Adrenal gland (tissue), 9 donors: ENCODE measurements at regions not wholly inside any gene's neighbourhood (a gene's known extent, or its start where the extent isn't known, plus 50 kb on each side); places are given as distances from the start of the nearest gene placed in this dataset.

Experiments
- DNase-seq, 7 donors: peaks; one replicate each; pipeline ENCODE4 v3.0.0-alpha.2; 2019 to 2020
- H3K27ac ChIP-seq, 5 donors: fragments of 200-600 bp; sonication (generic) in 4 of 5; 1 replicate in 3 of 5; 2 replicates in 2 of 5; pipeline versions ENCODE4 v1.5.1 to v1.8.0; 2016 to 2020; ENCODE audit warnings: mild to moderate bottlenecking in 1 of 5
- H3K27me3 ChIP-seq: fragments of 200-600 bp; 2 replicates; pipeline ENCODE4 v1.8.0; 2021
- H3K36me3 ChIP-seq, 2 donors: fragments of 200-600 bp; replicated peaks in 1 of 2; 1 replicate in 1 of 2; 2 replicates in 1 of 2; pipeline versions ENCODE4 v1.5.1 to v1.8.0; 2018 to 2022
- H3K4me1 ChIP-seq, 2 donors: fragments of 200-600 bp; replicated peaks in 1 of 2; 1 replicate in 1 of 2; 2 replicates in 1 of 2; pipeline versions ENCODE4 v1.5.1 to v1.8.0; 2018 to 2021
- H3K4me3 ChIP-seq, 4 donors: fragments of 200-600 bp; sonication (generic) in 3 of 4; one replicate each; pipeline ENCODE4 v1.5.1; 2016 to 2018
- H3K9me3 ChIP-seq, 3 donors: fragments of 200-600 bp; sonication (generic) in 1 of 3; replicated peaks in 1 of 3; 1 replicate in 2 of 3; 2 replicates in 1 of 3; pipeline versions ENCODE4 v1.5.1 to v1.8.0; 2016 to 2021
- CTCF ChIP-seq, 6 experiments: fragments of 450-650 bp in 4 of 6; fragments of 200-600 bp in 2 of 6; sonication (generic) in 1 of 6; IDR thresholded peaks; 1 replicate in 5 of 6; 2 replicates in 1 of 6; pipeline versions ENCODE4 v1.5.1 to v1.8.0; 2016 to 2021; ENCODE audit warnings: antibody characterized with exemption in 6 of 6, mild to moderate bottlenecking in 2 of 6, moderate library complexity in 1 of 6
- POLR2A ChIP-seq, 2 donors: fragments of 450-650 bp; IDR thresholded peaks; one replicate each; pipeline ENCODE4 v1.6.1; 2017; ENCODE audit warnings: antibody characterized with exemption in 2 of 2, mild to moderate bottlenecking in 2 of 2, moderate library complexity in 1 of 2
- WGBS, 4 donors: extraction: QIAGEN DNeasy Blood & Tissue Kit in 2 of 4; methylation state at CpG; one replicate each; pipeline versions ENCODE4 v1.1.5 to v1.1.7; 2013 to 2017; 5-methylcytosine and 5-hydroxymethylcytosine counted together
- intact Hi-C, 2 donors: fragments of 100-400 bp; cut with DNase I; formaldehyde crosslinking; loops; one replicate each; pipeline versions ENCODE4 v1.14.1 to v1.15.0; 2022 to 2023
- donor health status: healthy with polysubstance abuse.
- donor health status: Bipolar disorder and iron deficiency.
- donor health status: DM: yes; HTN: yes; CAD: no.
- donor health status: DM: no; HTN: no; CAD: no.
- donor health status: DM: no; HTN: no; CAD: no.

GRCh38 chr17:54781389-54781788 lies 119.3 kb upstream of the TOM1L1 start:
- no peak overlapping the region for H3K27ac ChIP-seq
- no peaks in the 10 kb centered on the region for H3K27me3 ChIP-seq
- DNase-seq = no peak
- H3K9me3 ChIP-seq = no peaks in the 10 kb centered on the region
- no peak overlapping the region for H3K4me3 ChIP-seq
- TF ChIP-seq CTCF (IDR thresholded peaks at IDR 0.05) (no peak), POLR2A (IDR thresholded peaks at IDR 0.05) (no peak)
- intact Hi-C loops = no loop called here
- H3K4me1 ChIP-seq = no peaks in the 10 kb centered on the region
- no peaks in the 10 kb centered on the region for H3K36me3 ChIP-seq
- 53 to 65% (median 57%) methylated on average over 3 of the region's 3 CpGs for WGBS, 4 donors

GRCh38 chr17:54784305-54784704 lies 116.3 kb upstream of the TOM1L1 start:
- 54 to 73% (median 63%) methylated on average over 3 of the region's 3 CpGs for WGBS, 4 donors
- Histone ChIP-seq H3K27me3 (no peaks in the 10 kb centered on the region), H3K4me1 (no peaks in the 10 kb centered on the region), H3K36me3 (no peaks in the 10 kb centered on the region), H3K27ac (no peak overlapping the region), H3K4me3 (no peak overlapping the region), H3K9me3 (no peaks in the 10 kb centered on the region)
- intact Hi-C loops = no loop called here
- DNase-seq = no peak
- TF ChIP-seq CTCF (IDR thresholded peaks at IDR 0.05) (no peak), POLR2A (IDR thresholded peaks at IDR 0.05) (no peak)

GRCh38 chr17:54785643-54786268 lies 114.9 kb upstream of the TOM1L1 start:
- 78 to 86% (median 84%) methylated on average over 8 of the region's 8 CpGs for WGBS, 4 donors
- Histone ChIP-seq H3K27ac (no peak overlapping the region), H3K4me1 (no peaks in the 10 kb centered on the region), H3K9me3 (no peaks in the 10 kb centered on the region), H3K36me3 (no peaks in the 10 kb centered on the region), H3K27me3 (no peaks in the 10 kb centered on the region), H3K4me3 (no peak overlapping the region)
- intact Hi-C loops = no loop called here
- TF ChIP-seq CTCF (IDR thresholded peaks at IDR 0.05) (no peak), POLR2A (IDR thresholded peaks at IDR 0.05) (no peak)
- DNase-seq = no peak

GRCh38 chr17:54789101-54789880 lies 111.4 kb upstream of the TOM1L1 start:
- intact Hi-C loops = no loop called here

More at GRCh38 chr17:54789101-54789880, 111.4 kb upstream of the TOM1L1 start:
- DNase-seq = no peak
- 53 to 60% (median 58%) methylated on average over 10 of the region's 10 CpGs for WGBS, 4 donors
- no peaks in the 10 kb centered on the region for H3K9me3 ChIP-seq
- no peaks in the 10 kb centered on the region for H3K36me3 ChIP-seq
- no peaks in the 10 kb centered on the region for H3K4me1 ChIP-seq
- no peak overlapping the region for H3K27ac ChIP-seq
- TF ChIP-seq POLR2A (IDR thresholded peaks at IDR 0.05) (no peak), CTCF (IDR thresholded peaks at IDR 0.05) (no peak)
- H3K27me3 ChIP-seq = no peaks in the 10 kb centered on the region
- H3K4me3 ChIP-seq = no peak overlapping the region
